Muscle layer of colon (tissue), 2 donors: ENCODE measurements at regions not wholly inside any gene's neighbourhood (a gene's known extent, or its start where the extent isn't known, plus 50 kb on each side); places are given as distances from the start of the nearest gene placed in this dataset.
"Not testable (repeated sequence)": the region's sequence is repeated elsewhere in the genome, so short reads cannot be mapped to it uniquely, and the experiment has no call there.

Experiments
- H3K27ac ChIP-seq: one replicate; pipeline ENCODE4 v1.7.0; 2013; ENCODE audit warnings: low read depth, mild to moderate bottlenecking, low read length, moderate library complexity
- H3K27me3 ChIP-seq, 2 donors: one replicate each; pipeline ENCODE4 v1.7.0; 2013; ENCODE audit warnings: low read length in 2 of 2, mild to moderate bottlenecking in 2 of 2; ENCODE audit not compliant: insufficient read depth in 2 of 2, control insufficient read depth in 1 of 2
- H3K36me3 ChIP-seq: one replicate; pipeline ENCODE4 v1.7.0; 2013; ENCODE audit warnings: mild to moderate bottlenecking, low read length; ENCODE audit not compliant: insufficient read depth
- H3K4me1 ChIP-seq: one replicate; pipeline ENCODE4 v1.7.0; 2013; ENCODE audit warnings: mild to moderate bottlenecking, low read length; ENCODE audit not compliant: insufficient read depth
- H3K4me3 ChIP-seq, 2 donors: one replicate each; pipeline ENCODE4 v1.7.0; 2013; ENCODE audit warnings: low read length in 2 of 2, low read depth in 1 of 2, mild to moderate bottlenecking in 1 of 2, moderate library complexity in 1 of 2
- H3K9ac ChIP-seq: one replicate; pipeline ENCODE4 v1.7.0; 2013; ENCODE audit warnings: low read length
- H3K9me3 ChIP-seq: one replicate; pipeline ENCODE4 v1.7.0; 2013; ENCODE audit warnings: mild to moderate bottlenecking, low read length
- donor health status: abdominal sarcoma.
- donor health status: Adenocarcinoma of cecum.

DNA sequence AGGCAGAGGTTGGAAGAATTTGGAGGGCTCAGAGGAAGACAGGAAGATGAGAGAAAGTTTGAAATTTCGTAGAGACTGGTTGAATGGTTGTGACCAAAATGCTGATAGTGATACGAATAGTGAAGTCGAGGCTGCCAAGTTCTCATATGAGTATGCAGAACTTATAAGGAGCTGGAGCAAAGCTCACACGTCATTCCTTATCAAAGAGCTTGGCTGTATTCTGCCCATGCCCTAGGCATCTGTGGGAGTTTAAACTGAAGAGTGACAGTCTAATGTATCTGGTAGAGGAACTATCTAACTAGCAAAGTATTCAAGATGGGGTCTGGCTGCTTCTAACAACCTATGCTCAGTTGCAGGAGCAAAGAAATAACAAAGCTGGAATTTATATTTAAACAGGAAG, 102.1 kb downstream of the PCDH18 start:
- H3K9me3 ChIP-seq, result no peaks in the 10 kb centered on the region
- H3K4me1 ChIP-seq, result no peaks in the 10 kb centered on the region
- H3K36me3 ChIP-seq, result no peaks in the 10 kb centered on the region
- H3K27me3 ChIP-seq, result no peaks in the 10 kb centered on the region
- no peak overlapping the region for H3K9ac ChIP-seq
- H3K27ac ChIP-seq, result no peak overlapping the region
- H3K4me3 ChIP-seq, result no peak overlapping the region

GRCh38 chr4:137427411-137427810, 104.9 kb downstream of the PCDH18 start:
- no peaks in the 10 kb centered on the region for H3K27me3 ChIP-seq
- no peaks in the 10 kb centered on the region for H3K9me3 ChIP-seq
- no peak overlapping the region for H3K4me3 ChIP-seq
- no peaks in the 10 kb centered on the region for H3K36me3 ChIP-seq
- H3K9ac ChIP-seq, result no peak overlapping the region
- no peaks in the 10 kb centered on the region for H3K4me1 ChIP-seq
- no peak overlapping the region for H3K27ac ChIP-seq

DNA sequence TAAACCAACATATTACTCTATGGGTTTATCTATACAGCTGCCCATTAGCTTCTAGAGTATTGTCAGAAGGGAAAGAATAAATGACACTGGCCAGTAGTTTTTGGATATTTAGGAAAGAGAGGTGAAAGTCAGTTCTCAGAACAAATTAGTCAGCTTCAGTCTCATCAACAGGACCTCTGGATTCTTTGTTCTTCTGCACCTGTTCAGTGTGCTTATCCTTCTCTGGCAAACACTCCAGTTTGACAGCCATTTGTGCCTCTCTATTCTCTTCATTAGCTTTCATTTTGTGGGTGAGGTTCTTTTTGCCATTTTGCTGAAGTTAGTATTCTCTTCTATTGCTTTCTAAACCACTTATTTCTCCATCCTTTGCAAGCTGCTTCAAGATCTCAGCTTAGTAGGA, 107.0 kb downstream of the PCDH18 start:
- Histone ChIP-seq H3K9me3 (no peaks in the 10 kb centered on the region), H3K27ac (no peak overlapping the region), H3K36me3 (no peaks in the 10 kb centered on the region), H3K27me3 (no peaks in the 10 kb centered on the region), H3K9ac (no peak overlapping the region), H3K4me3 (no peak overlapping the region), H3K4me1 (no peaks in the 10 kb centered on the region)

DNA sequence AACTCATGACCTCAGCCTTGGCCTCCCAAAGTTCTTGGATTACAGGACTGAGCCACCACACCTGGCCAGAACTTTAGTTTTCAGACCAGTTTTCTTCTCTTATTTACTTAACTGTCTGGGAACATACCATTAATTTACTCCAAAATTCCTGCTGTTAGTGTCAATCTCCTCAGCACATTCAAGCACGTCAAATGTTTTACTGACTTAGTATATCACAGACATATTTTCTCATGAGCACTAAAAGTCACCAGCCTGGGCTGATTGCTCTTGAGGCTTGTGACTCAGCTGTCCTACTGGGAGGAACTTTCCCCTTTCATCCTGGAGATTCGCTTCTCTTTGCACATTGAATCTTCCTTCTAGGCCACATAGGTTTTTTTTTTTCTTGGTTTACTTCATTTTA, 109.6 kb downstream of the PCDH18 start:
- Histone ChIP-seq H3K9me3 (no peaks in the 10 kb centered on the region), H3K4me1 (no peaks in the 10 kb centered on the region), H3K9ac (no peak overlapping the region), H3K36me3 (no peaks in the 10 kb centered on the region), H3K27me3 (no peaks in the 10 kb centered on the region), H3K27ac (no peak overlapping the region), H3K4me3 (no peak overlapping the region)

DNA sequence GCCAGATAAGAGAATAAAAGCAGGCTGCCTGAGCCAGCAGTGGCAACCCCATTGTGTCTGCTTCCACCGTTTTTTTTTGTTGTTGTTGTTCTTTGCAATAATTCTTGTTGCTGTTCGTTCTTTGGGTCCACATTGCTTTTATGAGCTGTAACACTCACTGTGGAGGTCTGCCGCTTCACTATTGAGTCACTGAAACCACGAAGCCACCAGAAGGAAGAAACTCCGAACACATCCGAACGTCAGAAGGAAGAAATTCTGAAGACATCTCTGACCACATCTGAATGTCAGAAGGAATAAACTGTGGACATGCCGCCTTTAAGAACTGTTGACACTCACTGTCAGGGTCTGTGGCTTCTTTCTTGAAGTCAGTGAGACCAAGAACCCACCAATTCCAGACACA, 110.5 kb downstream of the PCDH18 start:
- H3K36me3 ChIP-seq, result no peaks in the 10 kb centered on the region
- H3K4me1 ChIP-seq, result no peaks in the 10 kb centered on the region
- H3K9ac ChIP-seq, result no peak overlapping the region
- no peak overlapping the region for H3K27ac ChIP-seq
- H3K4me3 ChIP-seq, result no peak overlapping the region
- no peaks in the 10 kb centered on the region for H3K27me3 ChIP-seq
- H3K9me3 ChIP-seq, result no peaks in the 10 kb centered on the region

DNA sequence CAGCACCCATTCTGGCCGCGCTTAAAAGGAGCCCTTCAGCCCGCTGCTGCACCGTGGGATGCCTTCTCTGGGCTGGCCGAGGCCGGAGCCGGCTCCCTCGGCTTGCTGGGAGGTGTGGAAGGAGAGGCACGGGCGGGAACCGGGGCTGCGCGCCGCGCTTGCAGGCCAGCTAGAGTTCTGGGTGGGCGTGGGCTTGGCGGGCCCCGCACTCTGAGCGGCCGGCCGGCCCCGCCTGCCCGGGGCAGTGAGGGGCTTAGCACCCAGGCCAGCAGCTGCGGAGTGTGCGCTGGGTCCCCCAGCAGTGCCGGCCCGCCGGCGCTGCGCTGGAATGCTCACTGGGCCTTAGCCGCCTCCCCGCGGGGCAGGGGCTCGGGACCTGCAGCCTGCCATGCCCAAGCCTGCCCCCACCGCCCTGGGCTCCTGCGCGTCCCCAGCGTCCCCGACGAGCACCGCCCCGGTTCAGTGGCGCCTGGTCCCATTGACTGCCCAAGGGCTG, 111.3 kb downstream of the PCDH18 start:
- no peak overlapping the region for H3K4me3 ChIP-seq
- H3K36me3 ChIP-seq, result no peaks in the 10 kb centered on the region
- H3K27me3 ChIP-seq, result no peaks in the 10 kb centered on the region
- no peak overlapping the region for H3K9ac ChIP-seq
- no peak overlapping the region for H3K27ac ChIP-seq
- no peaks in the 10 kb centered on the region for H3K9me3 ChIP-seq
- H3K4me1 ChIP-seq, result no peaks in the 10 kb centered on the region

DNA sequence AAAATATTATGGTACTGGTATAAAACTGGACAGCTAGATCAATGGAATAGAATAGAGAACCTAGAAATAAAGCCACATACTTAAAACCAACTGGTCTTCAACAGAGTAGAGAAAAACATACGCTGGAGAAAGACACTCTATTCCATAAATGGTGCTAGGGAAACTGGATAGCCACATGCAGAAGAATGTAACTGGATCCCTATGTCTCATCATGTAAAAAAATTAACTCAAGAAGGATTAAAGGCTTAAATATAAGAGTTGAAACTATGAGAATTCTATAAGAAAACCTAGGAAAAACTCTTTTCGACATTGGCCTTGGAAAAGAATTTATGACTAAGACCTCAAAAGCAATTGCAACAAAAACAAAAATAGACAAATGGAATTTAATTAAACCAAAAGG, 114.6 kb downstream of the PCDH18 start:
- Histone ChIP-seq H3K27ac (no peak overlapping the region), H3K4me1 (no peaks in the 10 kb centered on the region), H3K27me3 (no peaks in the 10 kb centered on the region), H3K9me3 (no peaks in the 10 kb centered on the region), H3K36me3 (no peaks in the 10 kb centered on the region), H3K9ac (no peak overlapping the region), H3K4me3 (no peak overlapping the region)

GRCh38 chr4:137414802-137415201, 117.5 kb downstream of the PCDH18 start:
- H3K4me1 ChIP-seq, result no peaks in the 10 kb centered on the region
- H3K4me3 ChIP-seq, result no peak overlapping the region
- H3K36me3 ChIP-seq, result no peaks in the 10 kb centered on the region
- H3K9me3 ChIP-seq, result no peaks in the 10 kb centered on the region
- no peak overlapping the region for H3K27ac ChIP-seq
- H3K27me3 ChIP-seq, result no peaks in the 10 kb centered on the region
- H3K9ac ChIP-seq, result no peak overlapping the region

GRCh38 chr4:137408527-137409177, 123.6 kb downstream of the PCDH18 start:
- Histone ChIP-seq H3K9ac (no peak overlapping the region), H3K9me3 (no peaks in the 10 kb centered on the region), H3K36me3 (no peaks in the 10 kb centered on the region), H3K4me1 (no peaks in the 10 kb centered on the region), H3K27me3 (no peaks in the 10 kb centered on the region), H3K4me3 (no peak overlapping the region), H3K27ac (no peak overlapping the region)

GRCh38 chr4:137405833-137406232, 126.5 kb downstream of the PCDH18 start:
- H3K4me3 ChIP-seq, H3K4me1 ChIP-seq, H3K27me3 ChIP-seq, H3K9me3 ChIP-seq, H3K36me3 ChIP-seq, H3K9ac ChIP-seq, H3K27ac ChIP-seq: not testable (repeated sequence)

GRCh38 chr4:137394018-137394417, 138.3 kb downstream of the PCDH18 start:
- Histone ChIP-seq H3K9me3 (no peaks in the 10 kb centered on the region), H3K27ac (no peak overlapping the region), H3K9ac (no peak overlapping the region), H3K4me3 (no peak overlapping the region), H3K36me3 (no peaks in the 10 kb centered on the region), H3K27me3 (no peaks in the 10 kb centered on the region), H3K4me1 (peaks cover 6% of the 10 kb centered on the region)

DNA sequence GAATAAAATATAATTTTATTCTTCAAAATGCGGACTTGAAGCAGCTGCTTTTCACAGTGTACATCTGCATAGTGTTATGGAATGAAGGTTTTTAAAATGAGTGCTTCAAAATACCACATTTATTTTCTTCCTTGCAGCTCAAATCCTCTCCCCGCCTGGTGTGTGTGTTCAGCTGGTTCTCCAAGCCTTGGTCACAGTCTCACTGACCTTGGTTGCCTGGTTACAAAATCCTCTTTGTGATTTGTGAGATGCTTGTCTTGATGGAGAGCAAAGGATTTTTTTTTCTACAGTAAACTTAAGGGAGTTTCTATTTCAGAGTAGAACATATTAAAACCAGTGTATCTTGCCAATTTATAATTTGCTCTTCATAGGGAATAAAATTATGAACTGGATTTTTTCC, 139.2 kb downstream of the PCDH18 start:
- Histone ChIP-seq H3K4me3 (no peak overlapping the region), H3K9ac (no peak overlapping the region), H3K36me3 (no peaks in the 10 kb centered on the region), H3K4me1 (peaks cover 6% of the 10 kb centered on the region), H3K27me3 (no peaks in the 10 kb centered on the region), H3K9me3 (no peaks in the 10 kb centered on the region), H3K27ac (no peak overlapping the region)
